Tibial nerve (tissue), 4 donors: ENCODE measurements at regions not wholly inside any gene's neighbourhood (a gene's known extent, or its start where the extent isn't known, plus 50 kb on each side); places are given as distances from the start of the nearest gene placed in this dataset.

Source experiments
- DNase-seq, 2 donors: peaks; one replicate each; pipeline ENCODE4 v3.0.0-alpha.2; 2019; ENCODE audit warnings: low spot score in 2 of 2
- H3K27ac ChIP-seq, 4 donors: fragments of 200-600 bp; sonication (generic) in 3 of 4; one replicate each; pipeline ENCODE4 v1.5.1; 2017 to 2019; ENCODE audit warnings: mild to moderate bottlenecking in 1 of 4
- H3K27me3 ChIP-seq, 2 donors: fragments of 200-600 bp; sonication (generic) in 1 of 2; one replicate each; pipeline versions ENCODE4 v1.5.1 to v1.6.0; 2017 to 2019
- H3K36me3 ChIP-seq, 3 donors: fragments of 200-600 bp; sonication (generic); one replicate each; pipeline ENCODE4 v1.5.1; 2018 to 2019
- H3K4me1 ChIP-seq, 4 donors: fragments of 200-600 bp; sonication (generic) in 3 of 4; one replicate each; pipeline ENCODE4 v1.5.1; 2017 to 2019
- H3K4me3 ChIP-seq, 4 donors: fragments of 200-600 bp; sonication (generic) in 3 of 4; one replicate each; pipeline ENCODE4 v1.5.1; 2017 to 2019; ENCODE audit warnings: mild to moderate bottlenecking in 1 of 4, moderate library complexity in 1 of 4
- H3K9me3 ChIP-seq, 4 donors: fragments of 200-600 bp; sonication (generic) in 3 of 4; one replicate each; pipeline ENCODE4 v1.5.1; 2017 to 2019
- EP300 ChIP-seq, 2 donors: sonication (generic); formaldehyde crosslinking; IDR thresholded peaks; one replicate each; pipeline ENCODE4 v1.6.1; 2017; ENCODE audit warnings: antibody characterized with exemption in 2 of 2, mild to moderate bottlenecking in 1 of 2
- POLR2A ChIP-seq, 2 donors: fragments of 450-650 bp; IDR thresholded peaks; one replicate each; pipeline ENCODE4 v1.6.1; 2017; ENCODE audit warnings: antibody characterized with exemption in 2 of 2, mild to moderate bottlenecking in 2 of 2, moderate library complexity in 2 of 2
- WGBS, 2 donors: methylation state at CpG; one replicate each; pipeline ENCODE4 v1.1.5; 2018; 5-methylcytosine and 5-hydroxymethylcytosine counted together
- TF ChIP-seq, protein P1 (sequence below), 5 experiments: fragments of 200-600 bp in 3 of 5; fragments of 450-650 bp in 2 of 5; sonication (generic) in 3 of 5; IDR thresholded peaks; one replicate each; pipeline ENCODE4 v1.5.1; 2016 to 2019; ENCODE audit warnings: antibody characterized with exemption in 5 of 5, mild to moderate bottlenecking in 3 of 5, moderate library complexity in 2 of 5

DNA sequence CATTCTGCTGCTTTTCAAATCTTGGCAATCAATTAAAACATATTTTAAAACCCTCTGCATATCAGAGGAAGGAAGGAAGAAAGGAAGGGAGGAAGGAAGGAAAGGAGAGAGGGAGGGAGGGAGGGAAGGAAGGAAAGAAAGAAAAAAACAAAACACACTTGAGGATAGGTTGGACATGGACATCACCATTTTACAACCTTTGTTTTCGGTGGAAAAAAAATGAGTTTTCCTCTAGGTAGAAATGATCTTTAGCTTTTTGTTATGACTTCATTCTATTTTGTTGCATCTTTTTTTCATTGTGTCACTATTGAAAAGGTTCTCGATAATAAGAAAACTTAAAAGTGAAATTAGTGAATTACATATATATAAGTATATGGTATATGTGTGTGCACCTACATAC is 522.9 kb downstream of the NOVA1 start:
- H3K9me3 ChIP-seq, result no peaks in the 10 kb centered on the region
- no peaks in the 10 kb centered on the region for H3K27me3 ChIP-seq
- TF ChIP-seq EP300 (IDR thresholded peaks at IDR 0.05), result no peak
- TF ChIP-seq POLR2A (IDR thresholded peaks at IDR 0.05), result no peak
- TF ChIP-seq, protein P1, sequence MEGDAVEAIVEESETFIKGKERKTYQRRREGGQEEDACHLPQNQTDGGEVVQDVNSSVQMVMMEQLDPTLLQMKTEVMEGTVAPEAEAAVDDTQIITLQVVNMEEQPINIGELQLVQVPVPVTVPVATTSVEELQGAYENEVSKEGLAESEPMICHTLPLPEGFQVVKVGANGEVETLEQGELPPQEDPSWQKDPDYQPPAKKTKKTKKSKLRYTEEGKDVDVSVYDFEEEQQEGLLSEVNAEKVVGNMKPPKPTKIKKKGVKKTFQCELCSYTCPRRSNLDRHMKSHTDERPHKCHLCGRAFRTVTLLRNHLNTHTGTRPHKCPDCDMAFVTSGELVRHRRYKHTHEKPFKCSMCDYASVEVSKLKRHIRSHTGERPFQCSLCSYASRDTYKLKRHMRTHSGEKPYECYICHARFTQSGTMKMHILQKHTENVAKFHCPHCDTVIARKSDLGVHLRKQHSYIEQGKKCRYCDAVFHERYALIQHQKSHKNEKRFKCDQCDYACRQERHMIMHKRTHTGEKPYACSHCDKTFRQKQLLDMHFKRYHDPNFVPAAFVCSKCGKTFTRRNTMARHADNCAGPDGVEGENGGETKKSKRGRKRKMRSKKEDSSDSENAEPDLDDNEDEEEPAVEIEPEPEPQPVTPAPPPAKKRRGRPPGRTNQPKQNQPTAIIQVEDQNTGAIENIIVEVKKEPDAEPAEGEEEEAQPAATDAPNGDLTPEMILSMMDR (IDR thresholded peaks at IDR 0.05), result no peak
- no peaks in the 10 kb centered on the region for H3K4me1 ChIP-seq
- no peak overlapping the region for H3K27ac ChIP-seq
- no peaks in the 10 kb centered on the region for H3K36me3 ChIP-seq
- DNase-seq, result no peak
- H3K4me3 ChIP-seq, result no peak overlapping the region
- 90 to 97% methylated on average over 2 of the region's 2 CpGs for WGBS, 2 donors

DNA sequence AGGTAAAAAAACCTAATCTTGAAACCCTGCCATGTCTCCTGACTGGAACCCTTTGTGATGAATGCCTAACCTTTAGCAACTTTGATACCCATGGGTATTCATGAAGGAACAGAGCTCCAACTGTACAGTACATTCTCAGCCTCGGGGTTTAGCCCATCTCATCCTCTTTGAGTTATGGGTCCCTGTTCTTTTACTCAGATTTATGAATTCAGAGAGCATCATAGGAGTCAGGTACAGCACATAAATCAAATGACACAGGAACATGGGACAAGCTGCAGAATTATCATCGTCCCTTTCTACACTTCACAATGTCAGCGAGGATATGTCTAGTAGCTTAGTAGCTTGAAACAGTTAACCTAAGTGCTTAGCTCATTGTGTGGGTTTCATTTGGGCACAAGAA is 527.4 kb downstream of the NOVA1 start:
- Histone ChIP-seq H3K4me3 (no peak overlapping the region), H3K9me3 (no peaks in the 10 kb centered on the region), H3K36me3 (no peaks in the 10 kb centered on the region), H3K4me1 (no peaks in the 10 kb centered on the region), H3K27me3 (no peaks in the 10 kb centered on the region), H3K27ac (no peak overlapping the region)
- TF ChIP-seq, protein P1 (IDR thresholded peaks at IDR 0.05), result no peak
- TF ChIP-seq EP300 (IDR thresholded peaks at IDR 0.05) (no peak), POLR2A (IDR thresholded peaks at IDR 0.05) (no peak)
- WGBS, 2 donors, result 62 to 75% methylated on average over 3 of the region's 3 CpGs
- DNase-seq, result no peak

DNA sequence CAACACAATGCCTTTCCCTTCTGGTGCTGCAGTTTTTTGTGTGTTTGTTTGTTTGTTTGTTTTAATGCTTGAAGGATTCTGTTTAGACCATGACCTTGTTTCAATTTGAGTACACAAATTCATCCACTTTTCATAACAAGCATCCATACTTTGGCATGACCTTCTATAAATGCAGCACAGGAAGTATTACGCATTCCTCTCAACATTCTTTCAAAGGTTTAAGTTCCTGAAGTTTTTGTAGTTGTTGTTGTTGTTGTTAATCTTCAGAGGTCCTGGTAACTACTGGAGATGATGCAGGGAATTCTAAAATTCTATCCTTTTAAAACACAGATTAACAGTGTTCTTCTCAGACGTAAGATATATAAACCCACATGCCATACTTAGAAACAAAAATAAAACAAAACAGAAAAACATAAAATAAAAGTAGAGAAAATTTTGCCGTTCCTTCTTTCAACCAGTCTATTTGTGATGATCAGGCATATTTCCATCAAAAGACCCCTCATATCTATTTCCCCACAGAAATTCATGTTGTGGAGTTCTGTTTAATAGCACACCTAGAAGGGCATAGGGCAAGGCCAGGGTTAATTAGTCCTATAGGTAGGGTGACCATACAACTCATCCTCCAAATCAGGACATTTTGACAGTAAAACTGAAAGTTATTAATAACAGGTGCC is 529.9 kb downstream of the NOVA1 start:
- Histone ChIP-seq H3K9me3 (no peaks in the 10 kb centered on the region), H3K4me3 (no peak overlapping the region), H3K36me3 (no peaks in the 10 kb centered on the region), H3K4me1 (no peaks in the 10 kb centered on the region), H3K27me3 (no peaks in the 10 kb centered on the region), H3K27ac (no peak overlapping the region)
- 71 to 78% methylated on average over 3 of the region's 3 CpGs for WGBS, 2 donors
- TF ChIP-seq POLR2A (IDR thresholded peaks at IDR 0.05) (no peak), EP300 (IDR thresholded peaks at IDR 0.05) (no peak)
- TF ChIP-seq, protein P1 (IDR thresholded peaks at IDR 0.05), result no peak
- DNase-seq, result no peak

DNA sequence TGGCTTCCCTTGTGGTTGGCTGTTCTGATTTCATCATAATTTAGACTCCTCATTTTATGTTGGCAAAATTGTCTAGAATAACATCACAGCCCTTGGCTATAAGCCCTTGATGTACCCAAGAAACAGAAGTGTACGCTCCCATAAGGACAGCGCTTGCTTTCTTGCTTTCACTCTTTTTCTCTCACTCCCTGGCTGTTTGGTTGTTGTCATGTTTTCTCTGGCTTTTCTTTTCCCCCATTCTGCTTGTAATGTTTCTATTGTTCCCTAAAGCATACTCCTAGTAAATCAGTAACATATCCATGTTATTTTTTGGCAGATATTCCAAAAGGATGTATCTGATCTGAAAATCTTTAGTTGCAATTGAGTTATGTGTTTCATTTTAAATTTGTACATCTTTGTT is 530.5 kb downstream of the NOVA1 start:
- TF ChIP-seq, protein P1 (IDR thresholded peaks at IDR 0.05), result no peak
- TF ChIP-seq POLR2A (IDR thresholded peaks at IDR 0.05) (no peak), EP300 (IDR thresholded peaks at IDR 0.05) (no peak)
- Histone ChIP-seq H3K27ac (no peak overlapping the region), H3K4me3 (no peak overlapping the region), H3K4me1 (no peaks in the 10 kb centered on the region), H3K36me3 (no peaks in the 10 kb centered on the region), H3K27me3 (no peaks in the 10 kb centered on the region), H3K9me3 (no peaks in the 10 kb centered on the region)
- no peak for DNase-seq
- 70 to 82% methylated on average over 2 of the region's 2 CpGs for WGBS, 2 donors

DNA sequence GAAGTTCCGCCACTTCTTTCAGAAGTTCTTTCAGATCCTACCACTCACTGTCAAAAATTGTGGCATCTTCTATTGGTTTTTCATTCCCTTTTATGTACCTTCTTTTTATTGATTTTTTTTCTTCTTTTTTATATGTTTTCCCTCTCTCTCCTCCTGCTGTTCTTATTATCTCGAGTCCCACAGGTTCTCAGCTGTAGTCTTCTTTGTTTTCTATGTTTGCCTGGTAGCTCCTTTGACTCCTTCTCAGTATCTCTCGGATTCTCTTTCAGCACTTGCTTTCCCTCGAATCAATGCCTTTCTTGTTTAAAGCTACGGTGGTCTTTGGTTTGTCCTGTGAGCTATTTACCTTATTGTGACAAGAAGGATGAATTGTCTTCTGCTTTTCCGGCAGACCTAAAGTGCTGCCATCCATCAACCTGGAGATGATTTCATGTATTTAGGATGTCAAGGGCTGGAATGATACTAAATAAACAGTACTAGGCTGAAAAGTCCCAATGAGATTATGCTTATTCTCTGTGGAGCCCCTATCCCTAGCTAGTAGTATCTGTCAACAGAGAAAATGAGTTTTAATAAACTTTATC is 541.7 kb downstream of the NOVA1 start:
- Histone ChIP-seq H3K27me3 (no peaks in the 10 kb centered on the region), H3K27ac (no peak overlapping the region), H3K4me1 (no peaks in the 10 kb centered on the region), H3K9me3 (peaks cover 0 to 4% (median 0%) of the 10 kb centered on the region in 4 donors), H3K4me3 (no peak overlapping the region), H3K36me3 (no peaks in the 10 kb centered on the region)
- TF ChIP-seq POLR2A (IDR thresholded peaks at IDR 0.05) (no peak), EP300 (IDR thresholded peaks at IDR 0.05) (no peak)
- WGBS, 2 donors, result 41 to 53% methylated on average over 6 of the region's 6 CpGs
- no peak for DNase-seq
